ENCODE measurements at regions not wholly inside any gene's neighbourhood (a gene's known extent, or its start where the extent isn't known, plus 50 kb on each side); places are given as distances from the start of the nearest gene placed in this dataset.

- Histone ChIP-seq H3K27me3 (ENCODE audit: low read length) (no peaks in the 10 kb centered on the region), H3K9me2 (replicated peaks; ENCODE audit: insufficient read depth, low read length) (no peaks in the 10 kb centered on the region), H3K9ac (ENCODE audit: low read length) (no peak overlapping the region), H3K4me2 (ENCODE audit: low read depth, low read length, poor library complexity, severe bottlenecking) (no peak overlapping the region), H3F3A (ENCODE audit: insufficient read depth) (no peaks in the 10 kb centered on the region), H3K79me2 (ENCODE audit: insufficient read depth, low read length) (no peaks in the 10 kb centered on the region), H4K20me1 (ENCODE audit: low read depth, low read length) (no peaks in the 10 kb centered on the region), H3K36me3 (ENCODE audit: low read length) (no peaks in the 10 kb centered on the region), H3K27ac (ENCODE audit: low read depth, low read length) (no peak overlapping the region), H3K9me3 (ENCODE audit: insufficient read depth, low read length) (no peaks in the 10 kb centered on the region), H2AFZ (ENCODE audit: low read depth, low read length, severe bottlenecking) (no peak overlapping the region), H3K4me3 (ENCODE audit: insufficient read depth, low read length, poor library complexity, severe bottlenecking) (no peak overlapping the region)
- TF ChIP-seq CTCF (IDR thresholded peaks at IDR 0.05; ENCODE audit: insufficient read depth, low read length, poor library complexity, severe bottlenecking) (no peak), EZH2phosphoT487 (conservative IDR thresholded peaks at IDR 0.05; ENCODE audit: low read length) (no peak)
Observed at GRCh38 chr13:91184244-91184926, 163.1 kb upstream of the MIR17HG start.

- H3K27me3 ChIP-seq (ENCODE audit: low read length) = no peaks in the 10 kb centered on the region
- H3K9ac ChIP-seq (ENCODE audit: low read length) = no peak overlapping the region
Observed at GRCh38 chr13:91185294-91185863, 162.1 kb upstream of the MIR17HG start.

GRCh38 chr13:91187522-91187921, 160.0 kb upstream of the MIR17HG start:
- H2AFZ ChIP-seq (ENCODE audit: low read depth, low read length, severe bottlenecking) = no peak overlapping the region
- H3K9me3 ChIP-seq (ENCODE audit: insufficient read depth, low read length) = no peaks in the 10 kb centered on the region
- H3K4me2 ChIP-seq (ENCODE audit: low read depth, low read length, poor library complexity, severe bottlenecking) = no peak overlapping the region
- no peaks in the 10 kb centered on the region for H3K79me2 ChIP-seq (ENCODE audit: insufficient read depth, low read length)
- H3K27ac ChIP-seq (ENCODE audit: low read depth, low read length) = no peak overlapping the region
- H3K9me2 ChIP-seq (replicated peaks; ENCODE audit: insufficient read depth, low read length) = no peaks in the 10 kb centered on the region
- no peaks in the 10 kb centered on the region for H4K20me1 ChIP-seq (ENCODE audit: low read depth, low read length)
- no peaks in the 10 kb centered on the region for H3K36me3 ChIP-seq (ENCODE audit: low read length)
- no peak for TF ChIP-seq EZH2phosphoT487 (conservative IDR thresholded peaks at IDR 0.05; ENCODE audit: low read length)
- no peak for TF ChIP-seq CTCF (IDR thresholded peaks at IDR 0.05; ENCODE audit: insufficient read depth, low read length, poor library complexity, severe bottlenecking)
- no peak overlapping the region for H3K4me3 ChIP-seq (ENCODE audit: insufficient read depth, low read length, poor library complexity, severe bottlenecking)
- no peaks in the 10 kb centered on the region for H3K27me3 ChIP-seq (ENCODE audit: low read length)
- no peaks in the 10 kb centered on the region for H3F3A ChIP-seq (ENCODE audit: insufficient read depth)
- no peak overlapping the region for H3K9ac ChIP-seq (ENCODE audit: low read length)

More at GRCh38 chr13:91185294-91185863, 162.1 kb upstream of the MIR17HG start:
- H3K79me2 ChIP-seq (ENCODE audit: insufficient read depth, low read length) = no peaks in the 10 kb centered on the region
- H3K4me2 ChIP-seq (ENCODE audit: low read depth, low read length, poor library complexity, severe bottlenecking) = no peak overlapping the region
- TF ChIP-seq EZH2phosphoT487 (conservative IDR thresholded peaks at IDR 0.05; ENCODE audit: low read length) (no peak), CTCF (IDR thresholded peaks at IDR 0.05; ENCODE audit: insufficient read depth, low read length, poor library complexity, severe bottlenecking) (no peak)
- H3K4me3 ChIP-seq (ENCODE audit: insufficient read depth, low read length, poor library complexity, severe bottlenecking) = no peak overlapping the region
- no peak overlapping the region for H3K27ac ChIP-seq (ENCODE audit: low read depth, low read length)
- H3K36me3 ChIP-seq (ENCODE audit: low read length) = no peaks in the 10 kb centered on the region
- H2AFZ ChIP-seq (ENCODE audit: low read depth, low read length, severe bottlenecking) = no peak overlapping the region
- no peaks in the 10 kb centered on the region for H3F3A ChIP-seq (ENCODE audit: insufficient read depth)
- H3K9me2 ChIP-seq (replicated peaks; ENCODE audit: insufficient read depth, low read length) = no peaks in the 10 kb centered on the region
- H4K20me1 ChIP-seq (ENCODE audit: low read depth, low read length) = no peaks in the 10 kb centered on the region
- H3K9me3 ChIP-seq (ENCODE audit: insufficient read depth, low read length) = no peaks in the 10 kb centered on the region
